Transverse colon (tissue), 4 donors: ENCODE measurements at regions not wholly inside any gene's neighbourhood (a gene's known extent, or its start where the extent isn't known, plus 50 kb on each side); places are given as distances from the start of the nearest gene placed in this dataset.

Experiments used
- DNase-seq: peaks from one replicate; pipeline ENCODE4 v3.0.0-alpha.2; 2019
- H3K27ac ChIP-seq, 4 donors: fragments of 200-600 bp; sonication (generic); 2 replicates each; pipeline ENCODE4 v1.5.1; 2016 to 2018; ENCODE audit warnings: inconsistent platforms in 4 of 4
- H3K27me3 ChIP-seq: fragments of 200-600 bp; sonication (generic); 2 replicates; pipeline ENCODE4 v1.5.1; 2017; ENCODE audit warnings: inconsistent platforms
- H3K36me3 ChIP-seq, 4 donors: fragments of 200-600 bp; sonication (generic); 2 replicates each; pipeline ENCODE4 v1.5.1; 2017 to 2019; ENCODE audit warnings: inconsistent platforms in 4 of 4
- H3K4me1 ChIP-seq, 4 donors: fragments of 200-600 bp; sonication (generic); 2 replicates each; pipeline ENCODE4 v1.5.1; 2017 to 2020; ENCODE audit warnings: inconsistent platforms in 4 of 4
- H3K4me3 ChIP-seq, 4 donors: fragments of 200-600 bp; sonication (generic); 1 replicate in 1 of 4; 2 replicates in 3 of 4; pipeline versions ENCODE4 v1.5.1 to v1.6.1; 2017 to 2019; ENCODE audit warnings: inconsistent platforms in 4 of 4
- H3K9me3 ChIP-seq, 2 donors: fragments of 200-600 bp; sonication (generic); 2 replicates each; pipeline ENCODE4 v1.5.1; 2017 to 2019; ENCODE audit warnings: inconsistent platforms in 2 of 2
- EP300 ChIP-seq: sonication (generic); formaldehyde crosslinking; IDR thresholded peaks from one replicate; pipeline ENCODE4 v1.6.1; 2017; ENCODE audit warnings: antibody characterized with exemption, low read depth
- POLR2A ChIP-seq: fragments of 450-650 bp; IDR thresholded peaks from one replicate; pipeline ENCODE4 v1.6.1; 2016; ENCODE audit warnings: antibody characterized with exemption, mild to moderate bottlenecking, moderate library complexity
- POLR2AphosphoS5 ChIP-seq, 3 donors: sonication (generic); formaldehyde crosslinking; IDR thresholded peaks; one replicate each; pipeline ENCODE4 v1.6.1; 2016; ENCODE audit warnings: antibody characterized with exemption in 3 of 3
- WGBS, 2 donors: methylation state at CpG; one replicate each; pipeline ENCODE4 v1.1.5; 2018; ENCODE audit warnings: low coverage in 1 of 2; 5-methylcytosine and 5-hydroxymethylcytosine counted together
- in situ Hi-C, 4 donors: fragments of 200-750 bp; cut with MboI; loops; one replicate each; pipeline versions ENCODE4 v1.15.0 to v1.15.1; 2017; ENCODE audit warnings: low sequenced_read_pairs in 3 of 4, low pct_ligation_motif_present in 1 of 4, low pct_unique_long_range_greater_than_20kb in 1 of 4
- intact Hi-C: fragments of 100-400 bp; cut with DNase I; formaldehyde crosslinking; loops from one replicate; pipeline ENCODE4 v1.15.1; 2023; ENCODE audit warnings: low total_unique reads
- TF ChIP-seq, protein P1 (sequence below), 5 experiments: fragments of 200-600 bp in 3 of 5; fragments of 450-650 bp in 2 of 5; sonication (generic) in 3 of 5; IDR thresholded peaks; 1 replicate in 2 of 5; 2 replicates in 3 of 5; pipeline ENCODE4 v1.5.1; 2016 to 2017; ENCODE audit warnings: antibody characterized with exemption in 5 of 5, inconsistent platforms in 3 of 5, mild to moderate bottlenecking in 2 of 5, moderate library complexity in 1 of 5

DNA sequence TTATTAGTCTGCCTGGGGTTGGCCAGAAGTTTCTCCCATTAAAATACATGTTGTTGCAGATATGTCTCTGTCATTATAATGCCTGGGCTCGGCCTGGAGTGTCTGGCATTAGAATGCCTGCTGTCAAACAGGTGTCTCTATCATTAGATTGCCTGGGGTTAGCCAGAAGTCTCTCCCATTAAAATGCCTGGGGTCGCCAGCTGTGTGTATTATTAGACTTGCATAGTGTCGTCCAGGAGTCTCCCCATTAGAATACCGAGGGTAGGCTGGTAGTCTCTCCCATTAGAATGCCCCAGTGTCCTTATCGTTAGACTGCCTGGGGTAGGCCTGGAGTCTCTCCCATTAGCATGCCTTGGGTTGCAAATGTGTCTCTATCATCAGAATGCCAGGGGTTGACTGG, 2270.8 kb downstream of the TP53TG3F start:
- intact Hi-C loops: loop anchor here (10.0 kb wide), 1 partner anchor 255 kb away; no protein-coding TSS in a partner anchor

DNA sequence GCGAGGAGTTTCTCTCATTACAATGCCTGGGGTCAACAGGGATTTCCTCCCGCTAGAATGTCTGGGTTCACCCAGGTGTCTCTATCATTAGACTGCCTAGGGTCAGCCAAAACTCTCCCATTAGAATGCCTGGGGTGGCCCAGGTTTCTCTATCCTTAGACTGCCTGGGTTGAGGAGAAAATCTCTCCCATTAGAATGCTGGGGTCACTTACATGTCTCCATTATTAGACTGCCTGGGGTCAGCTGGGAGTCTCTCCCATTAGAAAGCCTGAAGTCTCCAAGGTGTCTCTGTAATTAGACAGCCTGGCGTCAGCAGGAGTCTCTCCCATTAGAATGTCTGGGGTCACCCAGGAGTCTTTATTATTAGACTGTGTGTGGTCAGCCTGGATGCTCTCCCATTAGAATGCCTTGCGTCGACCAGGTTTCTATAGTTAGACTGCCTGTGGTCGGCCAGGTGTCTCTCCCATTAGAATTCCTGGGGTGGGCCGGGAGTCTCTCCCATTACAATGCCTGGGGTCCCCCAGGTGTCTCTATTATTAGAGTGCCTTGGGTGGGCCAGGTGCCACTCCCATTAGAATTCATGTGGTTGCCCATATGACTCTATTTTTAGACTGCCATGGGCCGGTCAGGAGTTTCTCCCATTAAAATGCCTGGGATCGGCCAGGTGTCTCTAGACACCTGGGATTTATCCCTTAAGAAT, 2272.1 kb downstream of the TP53TG3F start:
- Histone ChIP-seq H3K4me1 (no peaks in the 10 kb centered on the region), H3K9me3 (peaks cover 0 to 18% of the 10 kb centered on the region in 2 donors), H3K36me3 (no peaks in the 10 kb centered on the region), H3K27ac (no peak overlapping the region), H3K4me3 (no peak overlapping the region), H3K27me3 (no peaks in the 10 kb centered on the region)
- 86% methylated on average over 9 of the region's 9 CpGs; no CpG with 5 or more reads in 1 of the 2 donors for WGBS, 2 donors
- no peak for DNase-seq
- TF ChIP-seq POLR2AphosphoS5 (IDR thresholded peaks at IDR 0.05): no peak
- TF ChIP-seq, protein P1, sequence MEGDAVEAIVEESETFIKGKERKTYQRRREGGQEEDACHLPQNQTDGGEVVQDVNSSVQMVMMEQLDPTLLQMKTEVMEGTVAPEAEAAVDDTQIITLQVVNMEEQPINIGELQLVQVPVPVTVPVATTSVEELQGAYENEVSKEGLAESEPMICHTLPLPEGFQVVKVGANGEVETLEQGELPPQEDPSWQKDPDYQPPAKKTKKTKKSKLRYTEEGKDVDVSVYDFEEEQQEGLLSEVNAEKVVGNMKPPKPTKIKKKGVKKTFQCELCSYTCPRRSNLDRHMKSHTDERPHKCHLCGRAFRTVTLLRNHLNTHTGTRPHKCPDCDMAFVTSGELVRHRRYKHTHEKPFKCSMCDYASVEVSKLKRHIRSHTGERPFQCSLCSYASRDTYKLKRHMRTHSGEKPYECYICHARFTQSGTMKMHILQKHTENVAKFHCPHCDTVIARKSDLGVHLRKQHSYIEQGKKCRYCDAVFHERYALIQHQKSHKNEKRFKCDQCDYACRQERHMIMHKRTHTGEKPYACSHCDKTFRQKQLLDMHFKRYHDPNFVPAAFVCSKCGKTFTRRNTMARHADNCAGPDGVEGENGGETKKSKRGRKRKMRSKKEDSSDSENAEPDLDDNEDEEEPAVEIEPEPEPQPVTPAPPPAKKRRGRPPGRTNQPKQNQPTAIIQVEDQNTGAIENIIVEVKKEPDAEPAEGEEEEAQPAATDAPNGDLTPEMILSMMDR (IDR thresholded peaks at IDR 0.05): no peak
- TF ChIP-seq POLR2A: no peak
- TF ChIP-seq EP300: no peak
- in situ Hi-C loops: no loop called here
- intact Hi-C loops: loop anchor here (10.0 kb wide), 1 partner anchor 253 kb away; no protein-coding TSS in a partner anchor

More for the DNA sequence above, 2270.8 kb downstream of the TP53TG3F start:
- Histone ChIP-seq H3K36me3 (no peaks in the 10 kb centered on the region), H3K9me3 (peaks cover 0 to 18% of the 10 kb centered on the region in 2 donors), H3K27ac (no peak overlapping the region), H3K27me3 (no peaks in the 10 kb centered on the region), H3K4me1 (no peaks in the 10 kb centered on the region), H3K4me3 (no peak overlapping the region)
- WGBS, 2 donors: 63% methylated on average over 5 of the region's 5 CpGs; no CpG with 5 or more reads in 1 of the 2 donors
- TF ChIP-seq POLR2AphosphoS5 (IDR thresholded peaks at IDR 0.05): no peak
- no peak for TF ChIP-seq POLR2A
- TF ChIP-seq, protein P1 (IDR thresholded peaks at IDR 0.05): no peak
- no peak for TF ChIP-seq EP300
- no peak for DNase-seq
- in situ Hi-C loops: no loop called here

DNA sequence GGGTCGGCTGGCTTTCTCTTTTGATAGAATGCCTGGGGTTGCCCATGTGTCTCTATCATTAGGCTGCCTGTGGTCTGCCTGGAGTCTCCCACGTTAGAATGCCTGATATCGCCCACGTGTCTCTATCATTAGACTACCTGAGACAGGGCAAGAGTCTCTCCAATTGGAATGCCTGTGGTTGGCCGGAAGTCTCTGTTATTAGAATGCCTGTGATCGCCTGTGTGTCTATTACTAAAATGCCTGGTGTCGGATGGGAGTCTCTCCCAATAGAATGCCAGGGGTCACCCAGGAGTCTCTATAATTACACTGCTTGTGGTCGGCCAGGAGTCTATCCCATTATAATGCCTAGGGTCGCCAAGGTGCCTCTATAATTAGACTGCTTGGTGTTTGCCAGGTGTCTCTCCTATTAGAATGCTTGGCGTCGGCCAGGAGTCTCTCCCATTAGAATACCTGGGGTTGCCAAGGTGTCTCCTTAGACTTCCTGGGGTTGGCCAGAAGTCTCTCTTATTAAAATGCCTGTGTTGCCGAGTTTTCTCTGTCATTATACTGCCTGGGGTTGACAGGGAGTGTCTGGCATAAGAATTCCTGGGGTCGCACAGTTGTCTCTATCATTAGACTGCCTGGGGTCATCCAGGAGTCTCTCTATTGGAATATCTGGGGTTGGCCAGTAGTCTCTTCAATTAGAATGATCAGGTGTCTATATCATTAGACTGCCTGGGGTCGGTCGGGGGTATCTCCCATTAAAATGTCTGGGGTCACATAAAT, 2272.8 kb downstream of the TP53TG3F start:
- DNase-seq: no peak
- Histone ChIP-seq H3K9me3 (peaks cover 0 to 14% of the 10 kb centered on the region in 2 donors), H3K4me3 (no peak overlapping the region), H3K27me3 (no peaks in the 10 kb centered on the region), H3K27ac (no peak overlapping the region), H3K4me1 (no peaks in the 10 kb centered on the region), H3K36me3 (no peaks in the 10 kb centered on the region)
- intact Hi-C loops: loop anchor here (10.0 kb wide), 1 partner anchor 253 kb away; no protein-coding TSS in a partner anchor
- 58 to 77% methylated on average over 3 to 15 of the region's 15 CpGs for WGBS, 2 donors
- no peak for TF ChIP-seq POLR2A
- TF ChIP-seq, protein P1 (IDR thresholded peaks at IDR 0.05): no peak
- TF ChIP-seq EP300: no peak
- no peak for TF ChIP-seq POLR2AphosphoS5 (IDR thresholded peaks at IDR 0.05)
- in situ Hi-C loops: no loop called here

DNA sequence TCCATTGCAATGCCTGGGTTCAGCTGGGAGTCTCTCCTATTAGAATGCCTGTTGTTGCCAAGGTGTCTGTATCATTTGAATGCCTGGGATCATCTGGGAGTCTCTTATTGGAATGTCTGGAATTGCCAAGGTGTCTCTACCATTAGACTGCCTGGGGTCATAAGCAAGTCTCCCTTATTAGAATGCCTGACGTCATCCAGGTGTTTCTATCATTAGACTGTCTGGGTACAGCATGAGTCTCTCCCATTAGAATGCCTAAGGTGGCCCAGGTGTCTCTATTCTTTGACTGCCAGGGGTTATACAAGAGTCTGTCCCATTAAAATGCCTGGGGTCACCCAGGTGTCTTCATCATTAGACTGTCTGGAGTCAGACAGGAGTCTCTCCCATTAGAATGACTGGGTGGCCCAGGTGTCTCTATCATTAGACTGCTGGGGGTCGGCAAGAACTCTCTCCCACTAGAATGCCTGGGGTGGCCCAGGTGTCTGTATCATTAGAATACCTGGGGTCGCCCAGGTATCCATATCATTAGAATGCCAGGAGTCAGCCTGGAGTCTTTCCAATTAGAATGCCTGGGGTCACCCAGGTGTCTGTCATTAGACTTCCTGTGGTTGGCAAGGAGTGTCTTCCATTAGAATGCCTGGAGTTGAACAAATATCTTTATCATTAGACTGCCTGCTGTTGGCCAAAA, 2274.0 kb downstream of the TP53TG3F start:
- 25 to 100% methylated on average over 1 to 3 of the region's 3 CpGs for WGBS, 2 donors
- TF ChIP-seq, protein P1 (IDR thresholded peaks at IDR 0.05): no peak
- TF ChIP-seq POLR2A: no peak
- no peak for TF ChIP-seq EP300
- no peak for TF ChIP-seq POLR2AphosphoS5 (IDR thresholded peaks at IDR 0.05)
- Histone ChIP-seq H3K9me3 (peaks cover 0 to 9% of the 10 kb centered on the region in 2 donors), H3K36me3 (no peaks in the 10 kb centered on the region), H3K27ac (no peak overlapping the region), H3K4me3 (no peak overlapping the region), H3K4me1 (no peaks in the 10 kb centered on the region), H3K27me3 (no peaks in the 10 kb centered on the region)
- intact Hi-C loops: loop anchor here (10.0 kb wide), 1 partner anchor 251 kb away; no protein-coding TSS in a partner anchor
- no peak for DNase-seq
- in situ Hi-C loops: no loop called here
